ENCODE measurements at regions not wholly inside any gene's neighbourhood (a gene's known extent, or its start where the extent isn't known, plus 50 kb on each side); places are given as distances from the start of the nearest gene placed in this dataset.

DNA sequence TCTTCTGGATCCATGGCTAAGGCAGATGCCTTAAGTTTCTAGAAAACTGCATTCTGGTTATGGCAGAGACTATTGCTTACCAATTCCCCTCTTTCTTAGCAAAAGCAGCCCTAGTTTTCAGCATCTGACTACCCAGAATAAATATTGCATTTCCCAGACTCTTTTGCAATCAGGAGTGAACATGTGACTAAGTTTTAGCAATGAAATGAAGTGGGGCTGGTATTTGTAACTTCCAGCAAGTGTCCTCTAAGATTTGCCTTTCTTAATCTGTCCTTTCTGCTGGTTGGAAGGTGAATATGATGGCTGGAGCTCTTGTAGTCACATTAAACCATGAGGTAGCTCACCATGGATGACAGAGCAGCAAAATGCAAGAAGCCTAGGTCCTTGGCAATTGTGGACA lies 132.9 kb upstream of the PKDCC start:
- peaks cover 5% of the 10 kb centered on the region for H3K4me1 Mint-ChIP-seq
- TF ChIP-seq, protein P1, sequence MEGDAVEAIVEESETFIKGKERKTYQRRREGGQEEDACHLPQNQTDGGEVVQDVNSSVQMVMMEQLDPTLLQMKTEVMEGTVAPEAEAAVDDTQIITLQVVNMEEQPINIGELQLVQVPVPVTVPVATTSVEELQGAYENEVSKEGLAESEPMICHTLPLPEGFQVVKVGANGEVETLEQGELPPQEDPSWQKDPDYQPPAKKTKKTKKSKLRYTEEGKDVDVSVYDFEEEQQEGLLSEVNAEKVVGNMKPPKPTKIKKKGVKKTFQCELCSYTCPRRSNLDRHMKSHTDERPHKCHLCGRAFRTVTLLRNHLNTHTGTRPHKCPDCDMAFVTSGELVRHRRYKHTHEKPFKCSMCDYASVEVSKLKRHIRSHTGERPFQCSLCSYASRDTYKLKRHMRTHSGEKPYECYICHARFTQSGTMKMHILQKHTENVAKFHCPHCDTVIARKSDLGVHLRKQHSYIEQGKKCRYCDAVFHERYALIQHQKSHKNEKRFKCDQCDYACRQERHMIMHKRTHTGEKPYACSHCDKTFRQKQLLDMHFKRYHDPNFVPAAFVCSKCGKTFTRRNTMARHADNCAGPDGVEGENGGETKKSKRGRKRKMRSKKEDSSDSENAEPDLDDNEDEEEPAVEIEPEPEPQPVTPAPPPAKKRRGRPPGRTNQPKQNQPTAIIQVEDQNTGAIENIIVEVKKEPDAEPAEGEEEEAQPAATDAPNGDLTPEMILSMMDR (IDR thresholded peaks at IDR 0.05), result no peak
- H3K36me3 Mint-ChIP-seq, result no peaks in the 10 kb centered on the region
- Histone ChIP-seq H3K9ac (ENCODE audit: insufficient read depth, low read length, poor library complexity, severe bottlenecking) (no peak overlapping the region), H3K79me2 (ENCODE audit: insufficient read depth, low read length) (no peaks in the 10 kb centered on the region), H3K4me2 (replicated peaks; ENCODE audit: extremely low read depth, low read length, poor library complexity, severe bottlenecking) (no peak overlapping the region), H3K27ac (ENCODE audit: low read depth in 1 of 2, low read length in 2 of 2) (no peak overlapping the region), H3K4me1 (ENCODE audit: control insufficient read depth in 1 of 2, insufficient read depth in 2 of 2, low read length in 2 of 2) (no peaks in the 10 kb centered on the region), H3K4me3 (replicated peaks in 1 of 3; ENCODE audit: low read depth in 2 of 3, low read length in 3 of 3) (no peak overlapping the region), H4K20me1 (ENCODE audit: insufficient read depth, low read length) (no peaks in the 10 kb centered on the region), H3K9me3 (replicated peaks in 1 of 2; ENCODE audit: control insufficient read depth in 1 of 2, insufficient read depth in 1 of 2, low read length in 2 of 2) (no peaks in the 10 kb centered on the region), H2AFZ (ENCODE audit: insufficient read depth, low read depth, low read length, poor library complexity, severe bottlenecking) (no peak overlapping the region), H3K27me3 (ENCODE audit: control insufficient read depth in 2 of 2, insufficient read depth in 2 of 2, low read length in 2 of 2) (no peaks in the 10 kb centered on the region), H3K36me3 (replicated peaks in 1 of 2; ENCODE audit: control insufficient read depth in 1 of 2, insufficient read depth in 2 of 2, low read length in 2 of 2) (no peaks in the 10 kb centered on the region)
- H3K9me3 Mint-ChIP-seq, result peaks cover 0 to 4% (median 0%) of the 10 kb centered on the region in 7 donors
- peaks cover 0 to 8% (median 2%) of the 10 kb centered on the region in 3 donors for H3K27me3 Mint-ChIP-seq (ENCODE audit: low read depth in 3 of 3)
- no peak for DNase-seq
- no peak overlapping the region for H3K27ac Mint-ChIP-seq
- intact Hi-C loops (cut with micrococcal nuclease), result no loop called here
- H3K4me3 Mint-ChIP-seq, result no peak overlapping the region

DNA sequence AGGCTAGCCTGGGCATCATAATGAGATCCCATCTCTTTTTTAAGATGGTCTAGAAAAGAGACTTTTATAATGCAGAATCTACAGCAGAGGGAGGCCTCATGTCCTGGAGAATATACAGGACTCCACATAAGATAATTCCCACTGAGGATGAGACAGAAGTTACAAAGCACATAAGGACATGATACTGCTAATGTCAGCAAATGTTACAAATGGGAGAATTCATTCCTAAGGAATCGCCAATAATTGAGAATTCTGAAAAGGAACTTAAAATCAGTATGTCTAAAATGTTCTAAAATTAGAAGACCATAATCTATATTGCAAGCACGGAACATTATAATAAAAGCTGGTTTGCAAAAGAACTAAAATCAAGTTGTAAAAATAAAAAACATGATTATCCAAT lies 131.6 kb upstream of the PKDCC start:
- H3K36me3 ChIP-seq (replicated peaks in 1 of 2; ENCODE audit: control insufficient read depth in 1 of 2, insufficient read depth in 2 of 2, low read length in 2 of 2), result no peaks in the 10 kb centered on the region
- DNase-seq, result no peak
- Mint-ChIP-seq H3K4me3 (no peak overlapping the region), H3K27ac (no peak overlapping the region), H3K9me3 (peaks cover 0 to 4% (median 2%) of the 10 kb centered on the region in 7 donors), H3K27me3 (ENCODE audit: low read depth in 3 of 3) (peaks cover 0 to 8% (median 4%) of the 10 kb centered on the region in 3 donors), H3K4me1 (peaks cover 5% of the 10 kb centered on the region), H3K36me3 (no peaks in the 10 kb centered on the region)
- H3K4me3 ChIP-seq (replicated peaks in 1 of 3; ENCODE audit: low read depth in 2 of 3, low read length in 3 of 3), result no peak overlapping the region
- no peaks in the 10 kb centered on the region for H3K4me1 ChIP-seq (ENCODE audit: control insufficient read depth in 1 of 2, insufficient read depth in 2 of 2, low read length in 2 of 2)
- no peaks in the 10 kb centered on the region for H3K79me2 ChIP-seq (ENCODE audit: insufficient read depth, low read length)
- H2AFZ ChIP-seq (ENCODE audit: insufficient read depth, low read depth, low read length, poor library complexity, severe bottlenecking), result no peak overlapping the region
- no peak overlapping the region for H3K27ac ChIP-seq (ENCODE audit: low read depth in 1 of 2, low read length in 2 of 2)
- H3K4me2 ChIP-seq (replicated peaks; ENCODE audit: extremely low read depth, low read length, poor library complexity, severe bottlenecking), result no peak overlapping the region
- TF ChIP-seq, protein P1 (IDR thresholded peaks at IDR 0.05), result no peak
- no peaks in the 10 kb centered on the region for H4K20me1 ChIP-seq (ENCODE audit: insufficient read depth, low read length)
- WGBS (ENCODE audit: insufficient coverage), result no CpG with 5 or more reads among the region's 2 CpGs
- no peak overlapping the region for H3K9ac ChIP-seq (ENCODE audit: insufficient read depth, low read length, poor library complexity, severe bottlenecking)
- H3K9me3 ChIP-seq (replicated peaks in 1 of 2; ENCODE audit: control insufficient read depth in 1 of 2, insufficient read depth in 1 of 2, low read length in 2 of 2), result no peaks in the 10 kb centered on the region
- no peaks in the 10 kb centered on the region for H3K27me3 ChIP-seq (ENCODE audit: control insufficient read depth in 2 of 2, insufficient read depth in 2 of 2, low read length in 2 of 2)
- intact Hi-C loops (cut with micrococcal nuclease), result no loop called here
